Liver (tissue), 8 donors: ENCODE measurements at regions not wholly inside any gene's neighbourhood (a gene's known extent, or its start where the extent isn't known, plus 50 kb on each side); places are given as distances from the start of the nearest gene placed in this dataset.

ENCODE experiments used
- DNase-seq: peaks from one replicate; pipeline ENCODE4 v3.0.0-alpha.2; 2017; ENCODE audit warnings: low spot score
- H3K27ac ChIP-seq, 2 donors: one replicate each; pipeline ENCODE4 v1.7.0; 2013; ENCODE audit warnings: inconsistent platforms in 2 of 2, low read length in 2 of 2, control low read depth in 1 of 2, low read depth in 1 of 2, mild to moderate bottlenecking in 1 of 2
- H3K27me3 ChIP-seq, 4 donors: one replicate each; pipeline versions ENCODE4 v1.6.1 to v1.7.0; 2013; ENCODE audit warnings: low read length in 3 of 4, inconsistent platforms in 1 of 4, mild to moderate bottlenecking in 1 of 4, moderate library complexity in 1 of 4; ENCODE audit not compliant: control insufficient read depth in 4 of 4, insufficient read depth in 4 of 4
- H3K36me3 ChIP-seq, 4 donors: one replicate each; pipeline versions ENCODE4 v1.6.1 to v1.7.0; 2013; ENCODE audit warnings: low read length in 3 of 4, mild to moderate bottlenecking in 3 of 4, low read depth in 1 of 4, moderate library complexity in 1 of 4; ENCODE audit not compliant: control insufficient read depth in 4 of 4, insufficient read depth in 3 of 4
- H3K4me1 ChIP-seq, 4 donors: one replicate each; pipeline versions ENCODE4 v1.6.1 to v1.7.0; 2013; ENCODE audit warnings: low read length in 3 of 4, mild to moderate bottlenecking in 3 of 4, moderate library complexity in 1 of 4; ENCODE audit not compliant: control insufficient read depth in 4 of 4, insufficient read depth in 4 of 4
- H3K4me3 ChIP-seq, 3 donors: one replicate each; pipeline versions ENCODE4 v1.6.1 to v1.7.0; 2013; ENCODE audit warnings: low read length in 3 of 3, control low read depth in 1 of 3, low read depth in 1 of 3, mild to moderate bottlenecking in 1 of 3
- H3K9ac ChIP-seq, 2 donors: one replicate each; pipeline ENCODE4 v1.7.0; 2013; ENCODE audit warnings: low read length in 2 of 2, mild to moderate bottlenecking in 2 of 2, moderate library complexity in 2 of 2, control low read depth in 1 of 2, low read depth in 1 of 2
- H3K9me3 ChIP-seq, 4 donors: one replicate each; pipeline versions ENCODE4 v1.6.1 to v1.7.0; 2013; ENCODE audit warnings: low read length in 3 of 4; ENCODE audit not compliant: control insufficient read depth in 4 of 4
- EGR1 ChIP-seq, 2 donors: IDR thresholded peaks; 2 replicates each; pipeline ENCODE4 v1.6.1; 2016 to 2018; ENCODE audit warnings: antibody characterized with exemption in 2 of 2, low read depth in 2 of 2
- FOXA1 ChIP-seq: IDR thresholded peaks from 2 replicates; pipeline ENCODE4 v1.6.1; 2016; ENCODE audit warnings: antibody characterized with exemption
- FOXA2 ChIP-seq: IDR thresholded peaks from 2 replicates; pipeline ENCODE4 v1.6.1; 2016; ENCODE audit warnings: antibody characterized with exemption
- GABPA ChIP-seq, 2 donors: IDR thresholded peaks in 1 of 2; conservative IDR thresholded peaks in 1 of 2; 2 replicates each; pipeline ENCODE4 v1.6.1; 2016; ENCODE audit warnings: antibody characterized with exemption in 2 of 2, mild to moderate bottlenecking in 1 of 2, moderate library complexity in 1 of 2
- HNF4A ChIP-seq, 2 donors: conservative IDR thresholded peaks; 2 replicates each; pipeline ENCODE4 v1.6.1; 2016; ENCODE audit warnings: antibody characterized with exemption in 2 of 2, mild to moderate bottlenecking in 2 of 2
- HNF4G ChIP-seq: IDR thresholded peaks from 2 replicates; pipeline ENCODE4 v1.6.1; 2016; ENCODE audit warnings: antibody characterized with exemption
- JUND ChIP-seq, 2 donors: IDR thresholded peaks; 2 replicates each; pipeline ENCODE4 v1.6.1; 2016; ENCODE audit warnings: antibody characterized with exemption in 2 of 2
- RXRA ChIP-seq, 2 donors: IDR thresholded peaks; 2 replicates each; pipeline ENCODE4 v1.6.1; 2017 to 2018; ENCODE audit warnings: antibody characterized with exemption in 2 of 2, mild to moderate bottlenecking in 1 of 2
- SP1 ChIP-seq: IDR thresholded peaks from 2 replicates; pipeline ENCODE4 v1.6.1; 2018; ENCODE audit warnings: antibody characterized with exemption, mild to moderate bottlenecking
- TAF1 ChIP-seq: conservative IDR thresholded peaks from 2 replicates; pipeline ENCODE4 v1.6.1; 2016; ENCODE audit warnings: antibody characterized with exemption, mild to moderate bottlenecking
- YY1 ChIP-seq: IDR thresholded peaks from 2 replicates; pipeline ENCODE4 v1.6.1; 2016; ENCODE audit warnings: antibody characterized with exemption, mild to moderate bottlenecking
- WGBS: extraction: QIAGEN DNeasy Blood & Tissue Kit; methylation state at CpG from one replicate; pipeline ENCODE4 v1.1.7; 2013; 5-methylcytosine and 5-hydroxymethylcytosine counted together
- TF ChIP-seq, protein P1 (sequence below): IDR thresholded peaks from 2 replicates; pipeline ENCODE4 v1.6.1; 2016; ENCODE audit warnings: antibody characterized with exemption
- TF ChIP-seq, protein P2 (sequence below): IDR thresholded peaks from 2 replicates; pipeline ENCODE4 v1.6.1; 2016; ENCODE audit warnings: antibody characterized with exemption
- TF ChIP-seq, protein P3 (sequence below): IDR thresholded peaks from 2 replicates; pipeline ENCODE4 v1.6.1; 2016; ENCODE audit warnings: antibody characterized with exemption, mild to moderate bottlenecking
- TF ChIP-seq, protein P4 (sequence below): fragments of 150-350 bp; IDR thresholded peaks from 2 replicates; pipeline ENCODE4 v1.5.1; 2017; ENCODE audit warnings: improper control_type of control experiment, low read depth, low read length; ENCODE audit not compliant: missing input control
- TF ChIP-seq, protein P5 (sequence below): IDR thresholded peaks from 2 replicates; pipeline ENCODE4 v1.6.1; 2016; ENCODE audit warnings: antibody characterized with exemption
- donor health status: healthy.
- donor health status: healthy.
- donor health status: healthy.
- donor health status: healthy.
- donor health status: healthy.

DNA sequence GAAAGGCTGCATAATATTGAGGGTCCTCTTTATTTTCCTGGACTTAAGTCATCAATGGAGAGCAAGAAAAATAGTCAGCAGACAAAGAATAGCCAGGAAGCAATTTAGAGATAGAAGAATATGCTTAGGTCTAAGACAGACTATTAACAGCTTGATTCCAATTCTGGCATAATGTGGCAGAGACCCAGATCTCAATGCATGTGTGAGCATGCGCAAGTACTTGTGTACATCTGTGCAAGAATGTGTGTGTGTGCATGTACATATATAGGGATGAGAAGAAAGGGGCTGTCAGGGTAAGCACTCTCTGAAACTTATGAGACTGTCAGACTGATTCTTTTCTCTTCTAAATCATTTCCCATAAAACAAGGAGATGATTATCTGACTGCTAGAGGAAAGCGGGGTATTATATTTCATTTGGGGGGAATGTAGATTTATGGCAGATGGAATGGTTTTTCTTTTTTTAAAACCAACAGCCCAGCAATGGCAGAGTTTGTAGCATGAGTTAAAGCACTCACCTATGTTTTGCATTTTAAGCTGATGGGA, 381.3 kb upstream of the SPRED2 start:
- WGBS: 94% methylated on average over 2 of the region's 2 CpGs

DNA sequence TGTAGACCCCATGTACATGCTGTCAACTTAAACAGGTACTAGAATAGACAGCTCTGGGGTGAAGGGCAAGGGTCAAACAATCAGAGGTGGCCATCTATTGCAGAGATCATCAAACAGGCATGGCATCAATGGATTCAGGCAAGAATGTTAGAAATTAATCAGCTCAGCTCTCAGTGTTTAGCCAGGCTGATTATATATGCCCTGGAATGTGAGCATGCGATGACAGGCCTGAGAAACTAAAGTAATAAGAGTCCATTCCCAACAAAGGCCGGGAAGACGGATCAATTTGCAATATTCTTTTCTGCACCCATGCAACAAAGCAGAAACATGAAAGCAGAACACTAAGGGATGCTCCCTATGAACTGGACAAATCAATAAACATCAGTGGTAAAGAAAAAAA, 380.5 kb upstream of the SPRED2 start:
- WGBS: 90% methylated on average over 3 of the region's 3 CpGs
- Histone ChIP-seq H3K9ac (no peak overlapping the region), H3K27ac (no peak overlapping the region), H3K4me1 (no peaks in the 10 kb centered on the region), H3K36me3 (no peaks in the 10 kb centered on the region), H3K27me3 (no peaks in the 10 kb centered on the region), H3K4me3 (no peak overlapping the region), H3K9me3 (peaks cover 0 to 2% (median under 1%) of the 10 kb centered on the region in 4 donors)
- DNase-seq: no peak
- TF ChIP-seq GABPA (IDR thresholded peaks at IDR 0.05 in 1 of 2, conservative IDR thresholded peaks at IDR 0.05 in 1 of 2) (no peak), JUND (IDR thresholded peaks at IDR 0.05) (no peak), HNF4A (conservative IDR thresholded peaks at IDR 0.05) (no peak), FOXA2 (no peak), FOXA1 (no peak), SP1 (no peak), HNF4G (no peak)
- TF ChIP-seq, protein P1, sequence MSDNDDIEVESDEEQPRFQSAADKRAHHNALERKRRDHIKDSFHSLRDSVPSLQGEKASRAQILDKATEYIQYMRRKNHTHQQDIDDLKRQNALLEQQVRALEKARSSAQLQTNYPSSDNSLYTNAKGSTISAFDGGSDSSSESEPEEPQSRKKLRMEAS: no peak
- TF ChIP-seq, protein P2, sequence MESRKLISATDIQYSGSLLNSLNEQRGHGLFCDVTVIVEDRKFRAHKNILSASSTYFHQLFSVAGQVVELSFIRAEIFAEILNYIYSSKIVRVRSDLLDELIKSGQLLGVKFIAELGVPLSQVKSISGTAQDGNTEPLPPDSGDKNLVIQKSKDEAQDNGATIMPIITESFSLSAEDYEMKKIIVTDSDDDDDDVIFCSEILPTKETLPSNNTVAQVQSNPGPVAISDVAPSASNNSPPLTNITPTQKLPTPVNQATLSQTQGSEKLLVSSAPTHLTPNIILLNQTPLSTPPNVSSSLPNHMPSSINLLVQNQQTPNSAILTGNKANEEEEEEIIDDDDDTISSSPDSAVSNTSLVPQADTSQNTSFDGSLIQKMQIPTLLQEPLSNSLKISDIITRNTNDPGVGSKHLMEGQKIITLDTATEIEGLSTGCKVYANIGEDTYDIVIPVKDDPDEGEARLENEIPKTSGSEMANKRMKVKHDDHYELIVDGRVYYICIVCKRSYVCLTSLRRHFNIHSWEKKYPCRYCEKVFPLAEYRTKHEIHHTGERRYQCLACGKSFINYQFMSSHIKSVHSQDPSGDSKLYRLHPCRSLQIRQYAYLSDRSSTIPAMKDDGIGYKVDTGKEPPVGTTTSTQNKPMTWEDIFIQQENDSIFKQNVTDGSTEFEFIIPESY: no peak

More for the DNA sequence above, 381.3 kb upstream of the SPRED2 start:
- Histone ChIP-seq H3K4me1 (no peaks in the 10 kb centered on the region), H3K9ac (no peak overlapping the region), H3K27me3 (no peaks in the 10 kb centered on the region), H3K9me3 (peaks cover 0 to 1% (median 0%) of the 10 kb centered on the region in 4 donors), H3K36me3 (no peaks in the 10 kb centered on the region), H3K4me3 (no peak overlapping the region), H3K27ac (no peak overlapping the region)
- no peak for TF ChIP-seq FOXA1
- no peak for TF ChIP-seq HNF4A (conservative IDR thresholded peaks at IDR 0.05)
- TF ChIP-seq GABPA (IDR thresholded peaks at IDR 0.05 in 1 of 2, conservative IDR thresholded peaks at IDR 0.05 in 1 of 2): no peak
- no peak for TF ChIP-seq TAF1
- TF ChIP-seq, protein P3, sequence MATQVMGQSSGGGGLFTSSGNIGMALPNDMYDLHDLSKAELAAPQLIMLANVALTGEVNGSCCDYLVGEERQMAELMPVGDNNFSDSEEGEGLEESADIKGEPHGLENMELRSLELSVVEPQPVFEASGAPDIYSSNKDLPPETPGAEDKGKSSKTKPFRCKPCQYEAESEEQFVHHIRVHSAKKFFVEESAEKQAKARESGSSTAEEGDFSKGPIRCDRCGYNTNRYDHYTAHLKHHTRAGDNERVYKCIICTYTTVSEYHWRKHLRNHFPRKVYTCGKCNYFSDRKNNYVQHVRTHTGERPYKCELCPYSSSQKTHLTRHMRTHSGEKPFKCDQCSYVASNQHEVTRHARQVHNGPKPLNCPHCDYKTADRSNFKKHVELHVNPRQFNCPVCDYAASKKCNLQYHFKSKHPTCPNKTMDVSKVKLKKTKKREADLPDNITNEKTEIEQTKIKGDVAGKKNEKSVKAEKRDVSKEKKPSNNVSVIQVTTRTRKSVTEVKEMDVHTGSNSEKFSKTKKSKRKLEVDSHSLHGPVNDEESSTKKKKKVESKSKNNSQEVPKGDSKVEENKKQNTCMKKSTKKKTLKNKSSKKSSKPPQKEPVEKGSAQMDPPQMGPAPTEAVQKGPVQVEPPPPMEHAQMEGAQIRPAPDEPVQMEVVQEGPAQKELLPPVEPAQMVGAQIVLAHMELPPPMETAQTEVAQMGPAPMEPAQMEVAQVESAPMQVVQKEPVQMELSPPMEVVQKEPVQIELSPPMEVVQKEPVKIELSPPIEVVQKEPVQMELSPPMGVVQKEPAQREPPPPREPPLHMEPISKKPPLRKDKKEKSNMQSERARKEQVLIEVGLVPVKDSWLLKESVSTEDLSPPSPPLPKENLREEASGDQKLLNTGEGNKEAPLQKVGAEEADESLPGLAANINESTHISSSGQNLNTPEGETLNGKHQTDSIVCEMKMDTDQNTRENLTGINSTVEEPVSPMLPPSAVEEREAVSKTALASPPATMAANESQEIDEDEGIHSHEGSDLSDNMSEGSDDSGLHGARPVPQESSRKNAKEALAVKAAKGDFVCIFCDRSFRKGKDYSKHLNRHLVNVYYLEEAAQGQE: no peak
- TF ChIP-seq SP1: no peak
- no peak for TF ChIP-seq RXRA (IDR thresholded peaks at IDR 0.05)
- TF ChIP-seq, protein P4, sequence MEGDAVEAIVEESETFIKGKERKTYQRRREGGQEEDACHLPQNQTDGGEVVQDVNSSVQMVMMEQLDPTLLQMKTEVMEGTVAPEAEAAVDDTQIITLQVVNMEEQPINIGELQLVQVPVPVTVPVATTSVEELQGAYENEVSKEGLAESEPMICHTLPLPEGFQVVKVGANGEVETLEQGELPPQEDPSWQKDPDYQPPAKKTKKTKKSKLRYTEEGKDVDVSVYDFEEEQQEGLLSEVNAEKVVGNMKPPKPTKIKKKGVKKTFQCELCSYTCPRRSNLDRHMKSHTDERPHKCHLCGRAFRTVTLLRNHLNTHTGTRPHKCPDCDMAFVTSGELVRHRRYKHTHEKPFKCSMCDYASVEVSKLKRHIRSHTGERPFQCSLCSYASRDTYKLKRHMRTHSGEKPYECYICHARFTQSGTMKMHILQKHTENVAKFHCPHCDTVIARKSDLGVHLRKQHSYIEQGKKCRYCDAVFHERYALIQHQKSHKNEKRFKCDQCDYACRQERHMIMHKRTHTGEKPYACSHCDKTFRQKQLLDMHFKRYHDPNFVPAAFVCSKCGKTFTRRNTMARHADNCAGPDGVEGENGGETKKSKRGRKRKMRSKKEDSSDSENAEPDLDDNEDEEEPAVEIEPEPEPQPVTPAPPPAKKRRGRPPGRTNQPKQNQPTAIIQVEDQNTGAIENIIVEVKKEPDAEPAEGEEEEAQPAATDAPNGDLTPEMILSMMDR: no peak
- no peak for TF ChIP-seq FOXA2
- TF ChIP-seq, protein P2: no peak
- TF ChIP-seq EGR1 (IDR thresholded peaks at IDR 0.05; ENCODE audit: low read depth in 2 of 2): no peak
- no peak for TF ChIP-seq JUND (IDR thresholded peaks at IDR 0.05)
- no peak for TF ChIP-seq YY1
- TF ChIP-seq, protein P5, sequence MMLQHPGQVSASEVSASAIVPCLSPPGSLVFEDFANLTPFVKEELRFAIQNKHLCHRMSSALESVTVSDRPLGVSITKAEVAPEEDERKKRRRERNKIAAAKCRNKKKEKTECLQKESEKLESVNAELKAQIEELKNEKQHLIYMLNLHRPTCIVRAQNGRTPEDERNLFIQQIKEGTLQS: no peak
- no peak for DNase-seq
